ENCODE measurements at regions not wholly inside any gene's neighbourhood (a gene's known extent, or its start where the extent isn't known, plus 50 kb on each side); places are given as distances from the start of the nearest gene placed in this dataset.
"Not testable (repeated sequence)": the region's sequence is repeated elsewhere in the genome, so short reads cannot be mapped to it uniquely, and the experiment has no call there.

DNA sequence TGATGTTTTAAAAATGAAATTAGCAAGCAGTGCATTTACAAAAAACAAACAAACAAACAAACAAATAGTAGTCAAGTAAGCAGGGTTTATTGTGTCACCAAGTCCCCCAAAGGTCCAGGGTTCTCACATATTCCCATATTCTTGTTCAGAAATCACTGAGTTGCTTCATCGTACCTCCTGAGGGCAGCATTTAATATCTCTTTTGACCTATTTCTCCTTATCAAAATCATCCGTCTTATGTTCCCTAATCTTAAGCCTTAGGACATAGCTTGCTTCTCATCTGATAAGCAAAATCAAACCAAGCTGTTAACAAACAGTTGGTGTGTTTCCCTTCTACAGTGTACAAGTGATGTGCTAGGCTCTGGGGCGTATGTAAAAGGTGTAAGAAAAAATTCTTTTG lies 109.5 kb upstream of the MAN2A1 start:
- DNase-seq (ENCODE audit: low read depth in 4 of 4, low spot score in 3 of 4), result no peak

DNA sequence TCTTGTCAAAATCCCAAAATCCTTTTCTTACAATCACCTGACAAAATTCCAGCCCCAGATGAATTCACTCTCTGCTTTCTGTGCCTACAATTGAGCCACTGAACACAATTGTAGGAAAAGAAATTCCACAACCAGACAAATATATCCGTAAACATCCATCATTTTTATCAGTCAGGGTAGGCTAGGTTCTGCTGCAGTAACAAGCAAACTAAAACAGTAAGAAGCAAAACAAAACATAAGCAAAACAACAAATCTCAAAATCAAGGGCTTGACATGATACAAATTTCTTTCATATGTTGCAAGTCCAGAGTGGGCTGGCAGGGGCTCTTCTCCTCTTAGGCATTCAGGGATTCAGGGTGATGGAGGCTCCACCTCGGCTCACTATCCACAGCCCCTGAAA lies 114.2 kb upstream of the MAN2A1 start:
- DNase-seq (ENCODE audit: low read depth in 4 of 4, low spot score in 3 of 4), result no peak

GRCh38 chr5:109574985-109575384 lies 114.7 kb upstream of the MAN2A1 start:
- no peak for DNase-seq (ENCODE audit: low read depth in 4 of 4, low spot score in 3 of 4)

DNA sequence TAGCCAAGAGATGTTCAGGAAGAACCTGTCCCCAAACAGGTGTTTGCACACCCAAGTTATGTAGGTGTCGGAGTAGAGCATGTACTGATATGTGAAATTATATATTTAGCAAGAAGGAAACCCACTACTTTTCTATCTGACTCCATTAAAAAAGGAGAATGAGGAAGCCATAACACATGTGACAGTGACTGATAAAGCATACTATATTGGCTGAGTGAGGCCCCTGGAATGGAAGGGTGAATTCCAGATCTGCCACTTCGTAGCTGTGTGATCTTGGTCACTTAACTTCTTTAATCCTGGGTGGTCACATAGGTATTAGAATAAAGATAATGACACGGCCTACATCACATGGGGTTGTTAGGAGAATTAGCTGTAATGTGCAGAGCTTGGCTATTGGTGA lies 116.0 kb upstream of the MAN2A1 start:
- DNase-seq (ENCODE audit: low read depth in 4 of 4, low spot score in 3 of 4), result no peak

DNA sequence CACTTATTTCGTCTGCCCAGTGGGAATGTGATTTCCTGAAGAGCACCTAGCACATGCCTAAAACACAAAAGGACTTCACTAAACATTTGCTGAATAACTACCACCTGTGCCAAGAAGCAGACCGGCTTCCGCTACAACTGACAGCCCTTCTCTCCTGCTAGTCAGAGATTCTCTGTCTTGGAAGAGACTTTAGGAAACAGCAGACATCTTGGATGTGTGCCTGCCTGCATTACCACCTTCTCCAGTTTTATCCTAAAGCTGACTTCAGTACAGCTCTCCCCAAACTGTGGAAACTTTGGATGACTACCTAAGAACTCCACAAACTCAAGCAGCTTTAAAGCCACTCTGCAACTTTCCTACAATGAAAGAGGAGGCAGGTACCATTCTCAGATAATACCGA lies 116.5 kb upstream of the MAN2A1 start:
- DNase-seq (ENCODE audit: low read depth in 4 of 4, low spot score in 3 of 4), result no peak

GRCh38 chr5:109571785-109572184 lies 117.9 kb upstream of the MAN2A1 start:
- DNase-seq (ENCODE audit: low read depth in 4 of 4, low spot score in 3 of 4), result no peak

DNA sequence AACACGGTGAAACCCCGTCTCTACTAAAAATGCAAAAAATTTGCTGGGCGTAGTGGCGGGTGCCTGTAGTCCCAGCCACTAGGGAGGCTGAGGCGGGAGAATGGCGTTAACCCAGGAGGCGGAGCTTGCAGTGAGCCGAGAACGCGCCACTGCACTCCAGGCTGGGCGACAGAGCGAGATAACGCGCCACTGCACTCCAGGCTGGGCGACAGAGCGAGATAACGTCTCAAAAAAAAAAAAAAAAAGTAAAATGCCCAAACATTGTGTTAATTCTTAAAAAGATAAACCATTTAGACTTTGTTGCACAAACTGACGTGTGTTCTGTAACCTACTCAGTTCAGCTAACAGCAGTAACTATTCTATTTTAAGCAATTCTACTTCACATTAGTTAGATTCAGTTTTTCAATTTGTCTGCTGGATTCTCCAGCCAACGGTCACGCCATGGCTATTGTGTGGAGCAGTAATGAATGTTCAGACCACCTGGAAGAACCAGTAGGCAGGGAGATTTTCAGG lies 119.3 kb upstream of the MAN2A1 start:
- DNase-seq (ENCODE audit: low read depth in 4 of 4, low spot score in 3 of 4), result no peak

- no peak for DNase-seq (ENCODE audit: low read depth in 4 of 4, low spot score in 3 of 4)
These were observed 122.2 kb upstream of the MAN2A1 start for GRCh38 chr5:109567374-109568044.

- DNase-seq (ENCODE audit: low read depth in 4 of 4, low spot score in 3 of 4), result no peak
These were observed 123.4 kb upstream of the MAN2A1 start for GRCh38 chr5:109566361-109566760.

DNA sequence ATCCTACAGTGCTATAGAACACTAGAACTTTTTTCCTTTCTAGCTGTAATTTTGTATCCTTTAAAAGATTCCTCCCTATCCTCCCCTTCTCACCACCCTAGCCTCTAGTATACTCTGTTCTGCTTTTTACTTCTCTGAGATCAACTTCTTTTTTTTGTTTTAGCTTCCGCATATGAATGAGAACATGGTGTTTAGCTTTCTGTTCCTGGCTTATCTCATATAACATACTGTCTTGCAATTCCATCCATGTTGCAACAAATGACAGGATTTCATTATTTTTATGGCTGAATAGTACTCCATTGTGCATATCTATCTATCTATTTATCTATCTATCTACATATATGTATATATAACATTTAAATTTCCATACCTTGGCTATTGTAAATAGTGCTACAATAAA lies 126.0 kb upstream of the MAN2A1 start:
- no peak for DNase-seq (ENCODE audit: low read depth in 4 of 4, low spot score in 3 of 4)

DNA sequence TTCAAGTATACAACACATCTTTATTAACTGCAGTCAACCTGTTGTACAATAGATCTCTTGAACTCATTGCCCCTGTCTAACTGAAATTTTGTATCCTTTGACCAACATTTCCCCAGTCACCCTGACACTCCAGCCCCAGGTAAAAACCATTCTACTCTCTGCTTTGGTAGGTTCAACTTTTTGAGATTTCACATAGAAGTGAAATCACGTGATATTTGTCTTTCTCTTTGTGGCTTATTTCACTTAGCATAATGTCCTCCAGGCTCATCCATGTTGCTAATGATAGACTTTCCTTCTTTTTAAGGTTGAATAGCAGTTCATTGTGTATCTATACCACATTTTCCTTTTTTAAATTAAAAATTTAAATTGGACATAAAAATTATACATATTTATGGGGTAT lies 126.5 kb upstream of the MAN2A1 start:
- DNase-seq (ENCODE audit: low read depth in 4 of 4, low spot score in 3 of 4), result no peak

DNA sequence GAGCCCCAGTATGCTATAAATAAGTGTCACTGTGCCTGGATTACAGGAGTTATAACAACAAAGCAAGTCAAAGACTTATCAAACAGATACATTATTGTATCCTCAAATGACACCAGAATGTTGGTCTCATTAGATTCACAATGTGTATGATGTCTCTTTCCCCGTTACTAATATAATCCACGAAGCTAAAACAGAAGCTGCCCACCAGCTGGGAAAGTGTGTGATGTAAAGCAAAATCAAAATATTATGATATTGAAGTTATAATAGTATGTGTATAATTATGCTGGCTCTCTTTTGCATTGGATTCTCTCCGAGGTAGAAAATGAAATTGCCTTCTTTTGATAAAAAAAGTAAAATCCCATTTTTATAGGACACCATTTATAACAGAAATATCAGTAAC lies 127.3 kb upstream of the MAN2A1 start:
- DNase-seq (ENCODE audit: low read depth in 4 of 4, low spot score in 3 of 4), result no peak

- DNase-seq (ENCODE audit: low read depth in 4 of 4, low spot score in 3 of 4), result no peak
These were observed 128.3 kb upstream of the MAN2A1 start for GRCh38 chr5:109561447-109561846.

GRCh38 chr5:109560554-109560953 lies 129.2 kb upstream of the MAN2A1 start:
- DNase-seq (ENCODE audit: low read depth in 4 of 4, low spot score in 3 of 4), result no peak

DNA sequence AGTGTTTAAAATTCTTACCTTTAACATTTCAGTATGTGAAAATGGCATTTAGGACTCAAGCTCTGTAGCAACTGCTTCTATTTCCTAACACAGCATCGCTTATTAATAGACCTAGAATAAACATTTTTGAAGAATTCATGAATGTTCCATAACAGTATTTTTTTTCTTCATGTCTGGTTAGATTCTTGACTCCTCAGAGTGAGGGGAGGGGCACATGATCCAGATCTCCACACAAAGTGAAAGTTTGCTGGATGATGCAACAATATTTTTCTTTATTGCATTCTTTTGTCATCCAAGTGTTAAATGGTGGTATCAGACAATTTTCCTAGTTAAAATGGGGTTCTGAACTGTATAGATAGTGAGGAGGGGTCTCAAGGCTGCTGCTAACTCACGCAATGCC lies 130.8 kb upstream of the MAN2A1 start:
- DNase-seq (ENCODE audit: low read depth in 4 of 4, low spot score in 3 of 4), result no peak

- no peak for DNase-seq (ENCODE audit: low read depth in 4 of 4, low spot score in 3 of 4)
These were observed 131.4 kb upstream of the MAN2A1 start for GRCh38 chr5:109558364-109558763.

DNA sequence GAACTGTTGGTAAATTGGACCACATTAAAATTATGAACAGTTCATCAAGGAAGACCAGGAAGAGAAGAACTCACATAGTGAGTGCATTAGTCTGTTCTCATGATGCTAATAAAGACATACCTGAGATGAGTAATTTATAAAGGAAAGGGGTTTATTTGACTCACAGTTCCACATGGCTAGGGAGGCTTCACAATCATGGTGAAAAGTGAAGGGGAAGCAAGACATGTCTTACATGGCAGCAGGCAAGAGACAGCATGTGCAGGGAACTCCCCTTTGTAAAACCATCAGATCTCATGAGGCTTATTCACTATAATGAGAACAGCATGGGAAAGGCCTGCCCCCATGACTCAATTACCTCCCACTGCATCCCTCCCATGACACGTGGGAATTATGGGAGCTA lies 135.9 kb upstream of the MAN2A1 start:
- no peak for DNase-seq (ENCODE audit: low read depth in 4 of 4, low spot score in 3 of 4)

DNA sequence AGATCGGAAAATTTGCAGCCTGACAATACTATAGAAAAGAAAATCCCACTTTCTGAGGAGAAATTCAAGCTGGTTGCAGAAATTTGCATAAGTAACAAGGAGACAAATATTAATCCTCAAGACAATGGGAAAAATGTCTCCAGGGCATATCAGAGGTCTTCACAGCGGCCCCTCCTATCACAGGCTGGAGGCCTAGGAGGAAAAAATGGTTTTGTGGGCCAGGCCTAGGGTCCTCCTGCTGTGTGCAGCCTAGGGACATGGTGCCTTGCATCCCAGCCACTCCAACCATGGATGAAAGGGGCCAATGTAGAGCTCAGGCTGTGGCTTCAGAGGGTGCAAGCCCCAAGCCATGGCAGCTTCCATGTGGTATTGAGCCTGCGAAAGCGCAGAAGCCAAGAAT lies 138.5 kb upstream of the MAN2A1 start:
- not testable (repeated sequence) for DNase-seq (ENCODE audit: low read depth in 4 of 4, low spot score in 3 of 4)

DNA sequence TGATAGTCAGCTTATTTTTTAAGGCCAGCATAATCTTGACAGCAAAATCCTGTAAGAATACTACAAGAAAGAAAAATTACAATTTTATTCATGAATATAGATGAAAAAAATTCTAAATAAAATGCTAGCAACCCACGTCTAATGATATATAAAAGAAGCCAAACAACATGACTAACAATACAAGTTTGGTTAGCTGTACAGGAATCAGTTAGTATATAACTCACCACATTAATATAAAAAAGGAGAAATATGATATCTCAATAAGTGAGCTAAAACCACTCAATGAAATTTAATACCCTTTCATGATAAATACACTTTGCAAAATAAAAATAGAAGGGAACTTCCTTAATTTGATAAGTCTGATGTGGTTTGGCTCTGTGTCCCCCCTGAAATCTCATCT lies 139.7 kb upstream of the MAN2A1 start:
- DNase-seq (ENCODE audit: low read depth in 4 of 4, low spot score in 3 of 4), result no peak

DNA sequence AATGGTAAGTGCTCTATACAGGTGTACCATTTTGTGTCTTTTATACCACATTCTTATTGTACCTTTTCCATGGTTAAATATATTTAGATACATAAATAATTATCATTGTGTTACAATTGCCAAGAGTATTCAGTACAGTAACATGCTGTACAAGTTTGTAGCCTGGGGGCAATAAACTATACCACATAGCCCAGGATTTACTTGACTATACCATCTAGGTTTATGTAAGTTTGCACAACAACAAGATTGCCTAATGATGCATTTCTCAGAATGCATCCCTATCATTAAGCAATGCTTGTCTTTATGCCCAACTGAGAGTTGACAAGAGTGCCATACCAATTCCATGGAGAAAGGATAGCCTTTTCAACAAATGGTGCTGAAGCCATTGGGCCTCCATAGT lies 136.7 kb upstream of the PJA2 start:
- no peak for DNase-seq (ENCODE audit: low read depth in 4 of 4, low spot score in 3 of 4)

- DNase-seq (ENCODE audit: low read depth in 4 of 4, low spot score in 3 of 4), result not testable (repeated sequence)
These were observed 135.1 kb upstream of the PJA2 start for GRCh38 chr5:109544873-109545272.

DNA sequence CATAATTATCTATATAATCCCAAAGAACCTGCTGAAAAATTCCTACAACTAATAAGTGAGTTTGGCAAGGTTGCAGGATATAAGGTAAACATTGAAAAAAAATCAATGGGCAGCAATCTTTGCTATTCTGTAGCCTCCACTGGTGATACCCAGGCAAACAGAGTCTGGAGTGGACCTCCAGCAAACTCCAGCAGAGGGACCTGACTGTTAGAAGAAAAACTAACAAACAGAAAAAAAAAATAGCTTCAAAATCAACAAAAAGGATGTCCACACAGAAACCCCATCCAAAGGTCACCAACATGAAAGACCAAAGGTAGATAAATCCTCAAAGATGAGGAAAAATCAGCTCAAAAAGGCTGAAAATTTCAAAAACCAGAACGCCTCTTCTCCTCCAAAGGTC lies 128.9 kb upstream of the PJA2 start:
- not testable (repeated sequence) for DNase-seq (ENCODE audit: low read depth in 4 of 4, low spot score in 3 of 4)

DNA sequence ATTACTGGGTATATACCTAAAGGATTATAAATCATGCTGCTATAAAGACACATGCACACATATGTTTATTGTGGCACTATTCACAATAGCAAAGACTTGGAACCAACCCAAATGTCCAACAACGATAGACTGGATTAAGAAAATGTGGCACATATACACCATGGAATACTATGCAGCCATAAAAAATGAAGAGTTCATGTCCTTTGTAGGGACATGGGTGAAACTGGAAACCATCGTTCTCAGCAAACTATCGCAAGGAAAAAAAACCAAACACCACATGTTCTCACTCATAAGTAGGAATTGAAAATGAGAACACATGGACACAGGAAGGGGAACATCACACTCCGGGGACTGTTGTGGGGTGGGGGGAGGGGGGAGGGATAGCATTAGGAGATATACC lies 125.3 kb upstream of the PJA2 start:
- not testable (repeated sequence) for DNase-seq (ENCODE audit: low read depth in 4 of 4, low spot score in 3 of 4)

Measured in right renal pelvis (tissue), 4 donors.